Esophagus (tissue), 2 donors: ENCODE measurements at regions not wholly inside any gene's neighbourhood (a gene's known extent, or its start where the extent isn't known, plus 50 kb on each side); places are given as distances from the start of the nearest gene placed in this dataset.
"Not testable (repeated sequence)": the region's sequence is repeated elsewhere in the genome, so short reads cannot be mapped to it uniquely, and the experiment has no call there.

Experiments
- H3K27ac ChIP-seq, 2 donors: one replicate each; pipeline ENCODE4 v1.5.1; 2013; ENCODE audit warnings: low read depth in 2 of 2, mild to moderate bottlenecking in 2 of 2, inconsistent platforms in 1 of 2, low read length in 1 of 2, moderate library complexity in 1 of 2
- H3K27me3 ChIP-seq, 2 donors: one replicate each; pipeline ENCODE4 v1.6.1; 2013; ENCODE audit warnings: low read length in 2 of 2, control low read depth in 1 of 2, mild to moderate bottlenecking in 1 of 2; ENCODE audit not compliant: insufficient read depth in 2 of 2, control insufficient read depth in 1 of 2
- H3K36me3 ChIP-seq, 2 donors: one replicate each; pipeline ENCODE4 v1.6.1; 2013; ENCODE audit warnings: low read length in 1 of 2; ENCODE audit not compliant: control insufficient read depth in 2 of 2, insufficient read depth in 2 of 2
- H3K4me1 ChIP-seq, 2 donors: one replicate each; pipeline ENCODE4 v1.6.1; 2013; ENCODE audit warnings: low read length in 1 of 2; ENCODE audit not compliant: control insufficient read depth in 2 of 2, insufficient read depth in 2 of 2
- H3K4me3 ChIP-seq, 2 donors: one replicate each; pipeline ENCODE4 v1.5.1; 2013; ENCODE audit warnings: low read length in 2 of 2, mild to moderate bottlenecking in 2 of 2, low read depth in 1 of 2, moderate library complexity in 1 of 2
- H3K9me3 ChIP-seq, 2 donors: one replicate each; pipeline ENCODE4 v1.6.1; 2013; ENCODE audit warnings: mild to moderate bottlenecking in 2 of 2, low read depth in 1 of 2, low read length in 1 of 2, moderate library complexity in 1 of 2; ENCODE audit not compliant: control insufficient read depth in 2 of 2, insufficient read depth in 1 of 2
- WGBS, 2 donors: extraction: QIAGEN DNeasy Blood & Tissue Kit; methylation state at CpG; one replicate each; pipeline ENCODE4 v1.1.7; 2013; 5-methylcytosine and 5-hydroxymethylcytosine counted together
- donor health status: healthy with polysubstance abuse.
- donor health status: Bipolar disorder and iron deficiency.

DNA sequence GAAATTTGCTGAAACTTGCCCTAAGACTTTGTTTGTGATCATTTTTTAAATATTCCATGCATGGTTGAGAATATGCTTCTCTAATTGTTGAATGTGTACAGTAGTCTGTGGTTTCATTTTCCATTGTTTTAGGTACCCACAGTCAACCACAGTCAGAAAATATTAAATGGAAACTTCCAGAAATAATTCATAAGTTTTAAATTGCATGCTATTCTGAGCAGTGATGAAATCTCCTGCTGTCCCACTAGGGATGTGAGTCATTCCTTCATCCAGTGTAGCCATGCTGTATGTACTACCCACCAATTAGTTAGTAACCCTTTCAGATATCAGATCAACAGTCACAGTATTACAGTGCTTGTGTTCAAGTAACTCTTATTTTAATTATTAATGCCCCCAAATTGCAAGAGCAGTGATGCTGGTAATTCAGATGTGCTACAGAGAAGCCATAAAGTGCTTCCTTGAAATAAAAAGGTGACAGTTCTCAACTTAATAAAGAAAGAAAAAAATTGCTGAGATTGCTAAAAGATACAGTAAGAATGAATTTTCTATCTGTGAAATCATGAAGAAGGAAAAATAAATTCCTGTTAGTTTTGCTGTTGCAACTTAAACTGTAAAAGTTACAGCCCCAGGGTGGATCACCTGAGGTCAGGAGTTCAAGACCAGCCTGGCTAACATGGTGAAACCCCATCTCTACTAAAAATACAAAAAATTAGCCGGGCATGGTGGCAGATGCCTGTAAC lies 79.9 kb upstream of the FBXL17 start:
- Histone ChIP-seq H3K4me3 (no peak overlapping the region), H3K9me3 (no peaks in the 10 kb centered on the region), H3K4me1 (no peaks in the 10 kb centered on the region), H3K27ac (no peak overlapping the region), H3K36me3 (no peaks in the 10 kb centered on the region), H3K27me3 (no peaks in the 10 kb centered on the region)
- WGBS, 2 donors: 77 to 80% methylated on average over 1 of the region's 1 CpG

DNA sequence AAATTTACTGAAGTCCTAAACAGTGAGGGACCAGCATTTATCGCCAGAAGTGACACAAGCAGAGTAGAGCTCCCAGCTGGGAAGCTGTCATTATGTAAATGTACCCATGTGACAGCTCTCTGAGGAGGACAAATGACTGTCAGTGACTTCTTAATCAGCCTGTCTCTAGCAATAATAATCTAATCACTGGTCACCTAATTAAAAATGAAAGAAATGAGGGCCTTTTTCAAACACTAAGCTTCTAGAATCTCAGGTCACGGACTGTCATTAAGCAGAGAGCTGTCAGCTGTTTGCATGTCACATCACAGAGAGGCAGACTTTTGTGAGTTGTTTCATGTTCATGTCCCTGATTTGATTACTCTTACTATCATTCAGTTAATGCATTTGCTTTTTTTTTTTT lies 77.9 kb upstream of the FBXL17 start:
- Histone ChIP-seq H3K4me1 (no peaks in the 10 kb centered on the region), H3K36me3 (no peaks in the 10 kb centered on the region), H3K9me3 (no peaks in the 10 kb centered on the region), H3K4me3 (no peak overlapping the region), H3K27ac (no peak overlapping the region), H3K27me3 (no peaks in the 10 kb centered on the region)
- WGBS, 2 donors: 67 to 72% methylated on average over 2 of the region's 2 CpGs

DNA sequence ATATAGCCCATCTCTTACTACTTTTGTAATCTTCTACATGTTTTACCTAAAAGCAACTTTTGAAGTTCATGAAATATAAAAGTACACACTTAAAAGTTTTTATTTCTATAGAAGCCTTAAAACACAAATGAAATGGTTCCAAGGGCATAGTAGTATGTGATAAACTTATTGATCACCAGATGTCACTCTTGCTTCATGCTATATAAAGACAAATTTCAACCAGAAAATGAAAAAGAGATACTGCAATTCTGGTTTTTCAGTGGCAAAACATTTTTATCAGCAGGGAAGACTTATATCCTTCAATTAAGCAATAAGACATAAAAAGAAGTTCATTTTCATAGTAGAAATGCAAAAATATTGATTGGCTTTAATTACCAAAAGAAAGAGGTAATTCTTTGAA lies 69.4 kb upstream of the FBXL17 start:
- H3K27me3 ChIP-seq: no peaks in the 10 kb centered on the region
- H3K4me1 ChIP-seq: no peaks in the 10 kb centered on the region
- no peaks in the 10 kb centered on the region for H3K9me3 ChIP-seq
- H3K4me3 ChIP-seq: no peak overlapping the region
- H3K36me3 ChIP-seq: no peaks in the 10 kb centered on the region
- no peak overlapping the region for H3K27ac ChIP-seq

DNA sequence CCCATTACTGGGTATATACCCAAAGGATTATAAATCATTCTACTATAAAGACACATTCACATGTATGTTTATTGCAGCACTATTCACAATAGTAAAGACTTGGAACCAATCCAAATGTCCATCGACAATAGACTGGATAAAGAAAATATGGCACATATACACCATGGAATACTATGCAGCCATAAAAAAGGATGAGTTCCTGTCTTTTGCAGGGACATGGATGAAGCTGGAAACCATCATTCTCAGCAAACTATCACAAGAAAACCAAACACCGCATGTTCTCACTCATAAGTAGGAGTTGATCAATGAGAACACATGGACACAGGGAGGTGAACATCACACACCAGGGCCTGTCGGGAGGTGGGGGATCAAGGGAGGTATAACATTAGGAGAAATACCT lies 62.2 kb upstream of the FBXL17 start:
- H3K36me3 ChIP-seq: not testable (repeated sequence)
- WGBS, 2 donors: 96% methylated on average over 3 of the region's 3 CpGs

DNA sequence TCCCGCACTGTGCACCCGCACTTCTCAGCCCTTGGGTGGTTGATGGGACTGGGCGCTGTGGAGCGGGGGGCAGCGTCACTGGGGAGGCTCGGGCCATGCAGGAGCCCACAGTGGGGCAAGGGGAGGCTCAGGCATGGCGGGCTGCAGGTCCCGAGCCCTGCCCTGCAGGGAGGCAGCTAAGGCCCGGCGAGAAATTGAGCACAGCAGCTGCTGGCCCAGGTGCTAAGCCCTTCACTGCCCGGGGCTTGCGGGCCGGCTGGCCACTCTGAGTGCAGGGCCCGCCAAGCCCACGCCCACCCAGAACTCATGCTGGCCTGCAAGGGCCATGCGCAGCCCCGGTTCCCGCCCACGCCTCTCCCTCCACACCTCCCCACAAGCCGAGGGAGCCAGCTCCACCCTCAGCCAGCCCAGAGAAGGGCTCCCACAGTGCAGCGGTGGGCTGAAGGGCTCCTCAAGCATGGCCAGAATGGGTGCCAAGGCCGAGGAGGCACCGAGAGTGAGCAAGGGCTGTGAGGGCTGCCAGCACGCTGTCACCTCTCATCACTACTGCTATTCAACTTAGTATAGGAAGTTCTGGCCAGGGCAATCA lies 60.3 kb upstream of the FBXL17 start:
- not testable (repeated sequence) for H3K27ac ChIP-seq, H3K9me3 ChIP-seq, H3K4me3 ChIP-seq, H3K27me3 ChIP-seq, H3K4me1 ChIP-seq, H3K36me3 ChIP-seq
- 91 to 92% methylated on average over 18 to 24 of the region's 24 CpGs for WGBS, 2 donors

More for the DNA sequence above, 62.2 kb upstream of the FBXL17 start:
- not testable (repeated sequence) for H3K4me3 ChIP-seq, H3K27ac ChIP-seq, H3K9me3 ChIP-seq, H3K4me1 ChIP-seq, H3K27me3 ChIP-seq

DNA sequence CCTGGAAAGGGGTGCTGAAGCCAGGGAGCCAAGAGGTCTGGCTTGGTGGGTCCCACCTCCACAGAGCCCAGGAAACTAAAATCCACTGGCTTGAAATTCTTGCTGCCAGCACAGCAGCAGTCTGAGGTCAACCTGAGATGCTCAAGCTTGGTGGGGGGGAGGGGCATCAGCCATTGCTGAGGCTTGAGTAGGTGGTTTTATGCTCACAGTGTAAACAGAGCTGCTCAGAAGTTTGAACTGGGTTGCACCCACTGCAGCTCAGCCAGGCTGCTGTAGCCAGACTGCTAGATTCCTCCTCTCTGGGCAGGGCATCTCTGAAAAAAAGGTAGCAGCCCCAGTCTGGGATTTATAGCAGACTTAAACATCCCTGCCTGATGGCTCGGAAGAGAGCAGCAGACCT lies 55.5 kb upstream of the FBXL17 start:
- Histone ChIP-seq H3K36me3 (no peaks in the 10 kb centered on the region), H3K27ac (no peak overlapping the region), H3K4me3 (no peak overlapping the region), H3K4me1 (no peaks in the 10 kb centered on the region), H3K9me3 (no peaks in the 10 kb centered on the region), H3K27me3 (no peaks in the 10 kb centered on the region)
- WGBS, 2 donors: 72 to 87% methylated on average over 1 of the region's 1 CpG

DNA sequence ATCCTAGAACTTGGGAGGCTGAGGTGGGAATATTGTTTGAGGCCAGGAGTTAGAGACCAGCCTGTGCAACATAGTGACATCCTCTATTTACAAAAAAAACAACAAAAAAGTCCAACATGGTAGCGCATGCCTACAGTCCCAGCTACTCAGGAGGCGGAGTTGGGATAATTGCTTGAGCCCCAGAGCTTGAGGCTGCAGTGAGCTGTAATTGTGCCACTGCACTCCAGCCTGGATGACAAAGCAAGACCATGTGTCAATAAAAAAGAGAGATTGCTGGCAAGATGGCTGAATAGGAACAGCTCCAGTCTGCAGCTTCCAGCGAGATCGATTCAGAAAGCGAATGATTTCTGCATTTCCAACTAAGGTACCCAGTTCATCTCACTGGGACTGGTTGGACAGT lies 54.8 kb upstream of the FBXL17 start:
- 86 to 94% methylated on average over 5 of the region's 5 CpGs for WGBS, 2 donors
- H3K4me1 ChIP-seq: no peaks in the 10 kb centered on the region
- no peak overlapping the region for H3K4me3 ChIP-seq

DNA sequence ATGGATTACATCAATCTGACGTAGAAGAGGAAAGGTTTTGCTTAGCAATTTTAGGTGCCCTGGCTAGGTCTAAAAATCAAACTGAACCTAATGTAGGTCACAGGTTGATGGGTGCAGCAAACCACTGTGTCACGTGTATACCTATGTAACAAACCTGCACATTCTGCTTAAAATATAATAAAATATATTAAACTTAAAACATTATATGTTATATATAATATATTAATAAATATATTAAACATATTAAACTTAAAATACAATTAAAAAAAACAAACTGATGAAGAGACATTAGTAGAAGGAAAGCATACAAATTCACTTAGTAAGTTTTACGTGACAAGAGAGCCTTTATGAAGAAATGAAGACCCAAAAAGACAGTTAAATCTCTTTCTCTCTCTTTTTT lies 51.7 kb upstream of the FBXL17 start:
- H3K27ac ChIP-seq: no peak overlapping the region
- H3K36me3 ChIP-seq: no peaks in the 10 kb centered on the region
- no peaks in the 10 kb centered on the region for H3K27me3 ChIP-seq
- H3K4me1 ChIP-seq: no peaks in the 10 kb centered on the region
- 70 to 75% methylated on average over 3 of the region's 3 CpGs for WGBS, 2 donors
- H3K9me3 ChIP-seq: peaks cover 0 to under 1% of the 10 kb centered on the region in 2 donors
- no peak overlapping the region for H3K4me3 ChIP-seq

More for the DNA sequence above, 54.8 kb upstream of the FBXL17 start:
- no peaks in the 10 kb centered on the region for H3K9me3 ChIP-seq
- H3K27me3 ChIP-seq: no peaks in the 10 kb centered on the region
- H3K27ac ChIP-seq: no peak overlapping the region
- no peaks in the 10 kb centered on the region for H3K36me3 ChIP-seq

DNA sequence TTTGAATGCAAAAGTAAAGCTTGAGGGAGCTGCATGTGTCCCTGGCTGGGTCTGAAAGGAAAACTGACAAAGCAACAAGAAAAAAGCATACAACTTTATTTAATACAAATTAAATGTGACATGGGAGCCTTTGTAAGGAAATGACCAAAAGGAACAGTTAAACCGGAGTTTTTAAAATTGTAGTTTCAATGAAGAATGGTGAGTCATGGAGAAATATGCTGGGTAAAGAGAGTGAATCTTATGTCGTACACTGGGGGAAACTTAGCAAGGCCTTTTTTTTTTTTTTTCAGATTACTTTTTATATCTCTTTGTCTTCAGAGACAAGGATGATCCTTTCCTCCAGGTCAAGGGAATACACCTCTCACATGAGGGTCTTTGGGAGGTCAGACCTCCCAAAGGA lies 50.1 kb upstream of the FBXL17 start:
- Histone ChIP-seq H3K27ac (no peak overlapping the region), H3K9me3 (peaks cover 0 to 3% of the 10 kb centered on the region in 2 donors), H3K4me1 (no peaks in the 10 kb centered on the region), H3K36me3 (no peaks in the 10 kb centered on the region), H3K27me3 (no peaks in the 10 kb centered on the region), H3K4me3 (no peak overlapping the region)
- 77 to 83% methylated on average over 2 of the region's 2 CpGs for WGBS, 2 donors
